ENCODE measurements at regions not wholly inside any gene's neighbourhood (a gene's known extent, or its start where the extent isn't known, plus 50 kb on each side); places are given as distances from the start of the nearest gene placed in this dataset.
"Not testable (repeated sequence)": the region's sequence is repeated elsewhere in the genome, so short reads cannot be mapped to it uniquely, and the experiment has no call there.

- Histone ChIP-seq H3K4me1 (peaks cover 24% of the 10 kb centered on the region), H3K27me3 (no peaks in the 10 kb centered on the region), H3K27ac (peak overlapping the region; percentile 22 to 68 (median 58)), H3K4me3 (no peak overlapping the region), H3K36me3 (replicated peaks in 1 of 2; ENCODE audit: insufficient read depth in 1 of 2, low read depth in 2 of 2) (no peaks in the 10 kb centered on the region), H3K9me3 (no peaks in the 10 kb centered on the region)
- TF ChIP-seq, protein P1, sequence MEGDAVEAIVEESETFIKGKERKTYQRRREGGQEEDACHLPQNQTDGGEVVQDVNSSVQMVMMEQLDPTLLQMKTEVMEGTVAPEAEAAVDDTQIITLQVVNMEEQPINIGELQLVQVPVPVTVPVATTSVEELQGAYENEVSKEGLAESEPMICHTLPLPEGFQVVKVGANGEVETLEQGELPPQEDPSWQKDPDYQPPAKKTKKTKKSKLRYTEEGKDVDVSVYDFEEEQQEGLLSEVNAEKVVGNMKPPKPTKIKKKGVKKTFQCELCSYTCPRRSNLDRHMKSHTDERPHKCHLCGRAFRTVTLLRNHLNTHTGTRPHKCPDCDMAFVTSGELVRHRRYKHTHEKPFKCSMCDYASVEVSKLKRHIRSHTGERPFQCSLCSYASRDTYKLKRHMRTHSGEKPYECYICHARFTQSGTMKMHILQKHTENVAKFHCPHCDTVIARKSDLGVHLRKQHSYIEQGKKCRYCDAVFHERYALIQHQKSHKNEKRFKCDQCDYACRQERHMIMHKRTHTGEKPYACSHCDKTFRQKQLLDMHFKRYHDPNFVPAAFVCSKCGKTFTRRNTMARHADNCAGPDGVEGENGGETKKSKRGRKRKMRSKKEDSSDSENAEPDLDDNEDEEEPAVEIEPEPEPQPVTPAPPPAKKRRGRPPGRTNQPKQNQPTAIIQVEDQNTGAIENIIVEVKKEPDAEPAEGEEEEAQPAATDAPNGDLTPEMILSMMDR (IDR thresholded peaks at IDR 0.05): no peak
- no peak for TF ChIP-seq POLR2A (IDR thresholded peaks at IDR 0.05)
- intact Hi-C loops (cut with DNase I): no loop called here
- peak in 1 of 4 donors; percentile 9 for DNase-seq
- WGBS, 2 donors: 63 to 80% methylated on average over 6 to 7 of the region's 7 CpGs
- ATAC-seq: no peak
Observed at GRCh38 chr3:127043731-127044510, 61.0 kb downstream of the PLXNA1 start.

DNA sequence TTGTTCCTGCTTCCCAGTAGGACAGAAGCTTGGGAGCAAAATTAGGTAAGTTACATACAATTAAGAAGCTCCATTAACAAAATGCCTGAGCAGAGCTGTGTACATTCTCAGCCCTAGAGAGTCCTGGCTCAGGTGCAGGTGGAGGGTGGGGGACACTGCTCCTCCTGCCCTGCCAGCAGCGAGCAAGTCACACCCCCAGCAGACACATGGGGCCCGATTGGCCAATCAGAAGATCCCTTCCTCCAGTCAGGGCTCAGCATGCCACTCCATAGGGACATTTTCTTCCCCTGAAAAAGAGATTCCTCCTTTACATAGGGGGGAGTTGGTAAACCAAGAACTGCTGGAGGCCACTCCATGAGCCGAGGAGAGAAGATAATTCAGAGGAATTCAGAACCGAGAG lies 62.1 kb downstream of the PLXNA1 start:
- no peak overlapping the region for H3K27ac ChIP-seq
- intact Hi-C loops (cut with DNase I): no loop called here
- WGBS, 2 donors: 17 to 40% methylated on average over 3 to 4 of the region's 4 CpGs
- H3K9me3 ChIP-seq: no peaks in the 10 kb centered on the region
- no peaks in the 10 kb centered on the region for H3K36me3 ChIP-seq (replicated peaks in 1 of 2; ENCODE audit: insufficient read depth in 1 of 2, low read depth in 2 of 2)
- H3K4me3 ChIP-seq: no peak overlapping the region
- H3K27me3 ChIP-seq: no peaks in the 10 kb centered on the region
- peaks cover 24% of the 10 kb centered on the region for H3K4me1 ChIP-seq
- peak in 2 of 4 donors; percentile 41 to 47 for DNase-seq
- ATAC-seq: peak; percentile 43
- TF ChIP-seq, protein P1 (IDR thresholded peaks at IDR 0.05): no peak
- no peak for TF ChIP-seq POLR2A (IDR thresholded peaks at IDR 0.05)

GRCh38 chr3:127045435-127046045 lies 62.6 kb downstream of the PLXNA1 start:
- ATAC-seq (no peak), DNase-seq (peak in 1 of 4 donors; percentile 7)
- TF ChIP-seq, protein P1 (IDR thresholded peaks at IDR 0.05): no peak
- no peak for TF ChIP-seq POLR2A (IDR thresholded peaks at IDR 0.05)
- no peaks in the 10 kb centered on the region for H3K27me3 ChIP-seq
- H3K4me1 ChIP-seq: peaks cover 24% of the 10 kb centered on the region
- WGBS, 2 donors: 38 to 46% methylated on average over 5 of the region's 5 CpGs
- intact Hi-C loops (cut with DNase I): no loop called here
- H3K27ac ChIP-seq: no peak overlapping the region
- no peak overlapping the region for H3K4me3 ChIP-seq
- H3K36me3 ChIP-seq (replicated peaks in 1 of 2; ENCODE audit: insufficient read depth in 1 of 2, low read depth in 2 of 2): no peaks in the 10 kb centered on the region
- H3K9me3 ChIP-seq: no peaks in the 10 kb centered on the region

GRCh38 chr3:127046690-127047089 lies 63.8 kb downstream of the PLXNA1 start:
- intact Hi-C loops (cut with DNase I); ATAC-seq; H3K4me3 ChIP-seq; H3K27ac ChIP-seq; H3K9me3 ChIP-seq; H3K36me3 ChIP-seq (replicated peaks in 1 of 2; ENCODE audit: insufficient read depth in 1 of 2, low read depth in 2 of 2); H3K27me3 ChIP-seq: not testable (repeated sequence)
- H3K4me1 ChIP-seq: peaks cover 24% of the 10 kb centered on the region
- DNase-seq: peak in 1 of 4 donors; percentile 2
- 90% methylated on average over 23 of the region's 28 CpGs; no CpG with 5 or more reads in 1 of the 2 donors for WGBS, 2 donors

DNA sequence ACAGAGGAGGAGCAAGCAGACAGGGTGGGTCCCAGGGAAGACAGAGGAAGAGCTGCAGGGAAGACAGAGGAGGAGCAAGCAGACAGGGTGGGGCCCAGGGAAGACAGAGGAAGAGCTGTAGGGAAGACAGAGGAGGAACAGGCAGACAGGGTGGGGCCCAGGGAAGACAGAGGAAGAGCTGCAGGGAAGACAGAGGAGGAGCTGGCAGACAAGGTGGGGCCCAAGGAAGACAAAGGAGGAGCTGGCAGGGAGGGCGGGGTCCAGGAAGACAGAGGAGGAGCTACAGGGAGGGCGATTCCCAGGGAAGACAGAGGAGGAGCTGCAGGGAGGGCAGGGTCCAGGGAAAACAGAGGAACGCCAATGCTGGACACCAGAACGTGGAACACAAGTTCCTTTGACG lies 66.5 kb downstream of the PLXNA1 start:
- ATAC-seq: no peak

More for the DNA sequence above, 66.5 kb downstream of the PLXNA1 start:
- no peaks in the 10 kb centered on the region for H3K9me3 ChIP-seq
- no peak for DNase-seq
- 72 to 83% methylated on average over 5 of the region's 5 CpGs for WGBS, 2 donors
- no peak overlapping the region for H3K4me3 ChIP-seq
- H3K27me3 ChIP-seq: no peaks in the 10 kb centered on the region
- intact Hi-C loops (cut with DNase I): no loop called here
- H3K4me1 ChIP-seq: peaks cover 5% of the 10 kb centered on the region
- H3K27ac ChIP-seq: no peak overlapping the region
- H3K36me3 ChIP-seq (replicated peaks in 1 of 2; ENCODE audit: insufficient read depth in 1 of 2, low read depth in 2 of 2): no peaks in the 10 kb centered on the region
- no peak for TF ChIP-seq POLR2A (IDR thresholded peaks at IDR 0.05)
- TF ChIP-seq, protein P1 (IDR thresholded peaks at IDR 0.05): no peak

Data from body of pancreas (tissue), 4 donors.